T-helper 2 cell treated with Interferon-gamma antibody and Interleukin-4, amounts not matched to agents 100 ng/mL and 5 ng/mL, for 36 hours (primary cell): ENCODE measurements at regions not wholly inside any gene's neighbourhood (a gene's known extent, or its start where the extent isn't known, plus 50 kb on each side); places are given as distances from the start of the nearest gene placed in this dataset.

ENCODE experiments used
- intact Hi-C: fragments of 100-400 bp; cut with micrococcal nuclease; formaldehyde crosslinking; loops from one replicate; pipeline ENCODE4 v1.15.1; 2023

GRCh38 chr6:45742591-45742990 is 273.1 kb downstream of the CLIC5 start:
- intact Hi-C loops, result no loop called here

- intact Hi-C loops, result no loop called here
Measured at GRCh38 chr6:45741437-45742171, 274.1 kb downstream of the CLIC5 start.

- intact Hi-C loops, result loop anchor here (5.0 to 10.0 kb wide), 2 partner anchors 96 to 183 kb away; no protein-coding TSS in a partner anchor
Measured at GRCh38 chr6:45739058-45739457, 276.6 kb downstream of the CLIC5 start.

- intact Hi-C loops, result loop anchor here (5.0 to 10.0 kb wide), 2 partner anchors 97 to 184 kb away; no protein-coding TSS in a partner anchor
Measured at GRCh38 chr6:45738057-45738455, 277.6 kb downstream of the CLIC5 start.

- intact Hi-C loops, result loop anchor here (1.0 to 10.0 kb wide), 5 partner anchors 23 to 185 kb away; no protein-coding TSS in a partner anchor
Measured at GRCh38 chr6:45737331-45738056, 278.2 kb downstream of the CLIC5 start.

GRCh38 chr6:45736134-45736533 is 279.5 kb downstream of the CLIC5 start:
- intact Hi-C loops, result loop anchor here (2.0 to 10.0 kb wide), 4 partner anchors 21 to 186 kb away; no protein-coding TSS in a partner anchor

- intact Hi-C loops, result loop anchor here (10.0 kb wide), 1 partner anchor 102 kb away; no protein-coding TSS in a partner anchor
Measured at GRCh38 chr6:45732731-45733130, 282.9 kb downstream of the CLIC5 start.

GRCh38 chr6:45730232-45730631 is 285.4 kb downstream of the CLIC5 start:
- intact Hi-C loops, result loop anchor here (10.0 kb wide), 1 partner anchor 105 kb away; no protein-coding TSS in a partner anchor

- intact Hi-C loops, result no loop called here
Measured at GRCh38 chr6:45728674-45729073, 287.0 kb downstream of the CLIC5 start.

GRCh38 chr6:45727819-45728449 is 287.7 kb downstream of the CLIC5 start:
- intact Hi-C loops, result no loop called here

- intact Hi-C loops, result no loop called here
Measured at GRCh38 chr6:45727228-45727627, 288.4 kb downstream of the CLIC5 start.

GRCh38 chr6:45726444-45726843 is 289.2 kb downstream of the CLIC5 start:
- intact Hi-C loops, result no loop called here

GRCh38 chr6:45724511-45724910 is 291.1 kb downstream of the CLIC5 start:
- intact Hi-C loops, result no loop called here

- intact Hi-C loops, result no loop called here
Measured at GRCh38 chr6:45724027-45724426, 291.6 kb downstream of the CLIC5 start.

- intact Hi-C loops, result no loop called here
Measured at GRCh38 chr6:45722876-45723275, 292.8 kb downstream of the CLIC5 start.

- intact Hi-C loops, result no loop called here
Measured at GRCh38 chr6:45721665-45722064, 294.0 kb downstream of the CLIC5 start.

GRCh38 chr6:45718871-45719270 is 296.8 kb downstream of the CLIC5 start:
- intact Hi-C loops, result loop anchor here (10.0 kb wide), 2 partner anchors 424 to 1124 kb away; no protein-coding TSS in a partner anchor

- intact Hi-C loops, result loop anchor here (10.0 kb wide), 2 partner anchors 423 to 1123 kb away; no protein-coding TSS in a partner anchor
Measured at GRCh38 chr6:45718131-45718530, 297.5 kb downstream of the CLIC5 start.

GRCh38 chr6:45717715-45718114 is 297.9 kb downstream of the CLIC5 start:
- intact Hi-C loops, result loop anchor here (10.0 kb wide), 2 partner anchors 423 to 1123 kb away; no protein-coding TSS in a partner anchor

- intact Hi-C loops, result loop anchor here (10.0 kb wide), 2 partner anchors 422 to 1122 kb away; no protein-coding TSS in a partner anchor
Measured at GRCh38 chr6:45717027-45717426, 298.6 kb downstream of the CLIC5 start.

- intact Hi-C loops, result loop anchor here (2.0 to 10.0 kb wide), 7 partner anchors 21 to 1241 kb away; no protein-coding TSS in a partner anchor
Measured at GRCh38 chr6:45715508-45715803, 300.2 kb downstream of the CLIC5 start.
